PC-3 (cell line): ENCODE measurements at regions not wholly inside any gene's neighbourhood (a gene's known extent, or its start where the extent isn't known, plus 50 kb on each side); places are given as distances from the start of the nearest gene placed in this dataset.

Experiments
- ATAC-seq: fragments of 200-7000 bp; cut with Tn5 transposase; 2 replicates; pipeline ENCODE4 v1.9.1; 2020; ENCODE audit warnings: mild to moderate bottlenecking, moderate library complexity
- BruUV-seq: library from RNA; stranded (reverse); fragments of 400-500 nt; replicated peaks from 2 replicates; lab custom pipeline; 2021; lab: Mats Ljungman, UMichigan
- CTCF ChIA-PET: fragments of 300-600 bp; sonication (Branson Sonifier 250); formaldehyde crosslinking; loops from one replicate; lab custom pipeline; 2022; ENCODE audit warnings: antibody characterized with exemption; lab: Charles Lee
- POLR2A ChIA-PET: fragments of 300-600 bp; sonication (Branson Sonifier 250); formaldehyde crosslinking; loops from one replicate; lab custom pipeline; 2022; ENCODE audit warnings: antibody characterized with exemption; ENCODE audit not compliant: unreplicated experiment; lab: Charles Lee
- DNase-seq: peaks from one replicate; pipeline ENCODE4 v3.0.0-alpha.2; 2015
- H2AFZ ChIP-seq: fragments of 300-600 bp; sonication (generic); 2 replicates; pipeline ENCODE4 v1.6.0; 2016; ENCODE audit warnings: antibody characterized with exemption, low read length
- H3F3A ChIP-seq: fragments of 300-600 bp; sonication (generic); one replicate; pipeline ENCODE4 v1.6.0; 2017; ENCODE audit warnings: antibody characterized with exemption, low read length, control low read depth, mild to moderate bottlenecking; ENCODE audit not compliant: unreplicated experiment
- H3K27ac ChIP-seq: fragments of 300-600 bp; sonication (generic); 2 replicates; pipeline ENCODE4 v1.5.1; 2016; ENCODE audit warnings: mild to moderate bottlenecking, low read length
- H3K27me3 ChIP-seq: fragments of 300-600 bp; sonication (generic); 2 replicates; pipeline ENCODE4 v1.6.1; 2016; ENCODE audit warnings: low read length, mixed read lengths
- H3K36me3 ChIP-seq: fragments of 300-600 bp; sonication (generic); 2 replicates; pipeline ENCODE4 v1.6.1; 2016; ENCODE audit warnings: low read depth, mixed run types, low read length, mixed read lengths
- H3K4me1 ChIP-seq: fragments of 300-600 bp; sonication (generic); 2 replicates; pipeline ENCODE4 v1.5.1; 2016; ENCODE audit warnings: low read length; ENCODE audit not compliant: insufficient read depth
- H3K4me2 ChIP-seq: fragments of 300-600 bp; sonication (generic); 2 replicates; pipeline ENCODE4 v1.6.0; 2016; ENCODE audit warnings: low read length
- H3K4me3 ChIP-seq: fragments of 300-600 bp; sonication (generic); 2 replicates; pipeline ENCODE4 v1.5.1; 2016; ENCODE audit warnings: mild to moderate bottlenecking, low read length, mixed read lengths
- H3K79me2 ChIP-seq: fragments of 300-600 bp; sonication (generic); 2 replicates; pipeline ENCODE4 v1.6.1; 2017; ENCODE audit warnings: low read length, mixed read lengths
- H3K9ac ChIP-seq: fragments of 300-600 bp; sonication (generic); 2 replicates; pipeline ENCODE4 v1.6.0; 2016; ENCODE audit warnings: mild to moderate bottlenecking, low read length
- H3K9me2 ChIP-seq: fragments of 300-600 bp; sonication (generic); replicated peaks from 2 replicates; pipeline ENCODE4 v1.6.1; 2016; ENCODE audit warnings: mixed run types, low read length, mixed read lengths
- H3K9me3 ChIP-seq: fragments of 300-600 bp; sonication (generic); 2 replicates; pipeline ENCODE4 v1.6.1; 2016; ENCODE audit warnings: low read length, mixed read lengths
- H4K20me1 ChIP-seq: fragments of 300-600 bp; sonication (generic); 2 replicates; pipeline ENCODE4 v1.6.1; 2016; ENCODE audit warnings: low read length, mixed read lengths
- CTCF ChIP-seq: fragments of 300-600 bp; sonication (generic); conservative IDR thresholded peaks from 2 replicates; pipeline ENCODE4 v1.5.1; 2017; ENCODE audit warnings: antibody characterized with exemption, low read depth, mild to moderate bottlenecking, low read length
- EZH2 ChIP-seq: fragments of 300-600 bp; sonication (generic); IDR thresholded peaks from one replicate; pipeline ENCODE4 v1.6.1; 2017; ENCODE audit warnings: antibody characterized with exemption, mild to moderate bottlenecking, low read length; ENCODE audit not compliant: unreplicated experiment
- EZH2phosphoT487 ChIP-seq: fragments of 300-600 bp; sonication (generic); IDR thresholded peaks from 2 replicates; pipeline ENCODE4 v1.6.1; 2018; ENCODE audit warnings: mild to moderate bottlenecking, antibody characterized with exemption, low read length, borderline replicate concordance
- intact Hi-C: fragments of 100-400 bp; cut with micrococcal nuclease; formaldehyde crosslinking; loops from 2 replicates; pipeline ENCODE4 v1.9.0; 2023

- no peak for ATAC-seq
- no peak overlapping the region for H2AFZ ChIP-seq
- H3K79me2 ChIP-seq, result no peaks in the 10 kb centered on the region
- no peaks in the 10 kb centered on the region for H3K36me3 ChIP-seq
- no peaks in the 10 kb centered on the region for H3F3A ChIP-seq
- H3K9ac ChIP-seq, result no peak overlapping the region
- no peaks in the 10 kb centered on the region for H3K9me3 ChIP-seq
- no peaks in the 10 kb centered on the region for H3K9me2 ChIP-seq
- TF ChIP-seq CTCF (no peak), EZH2phosphoT487 (no peak), EZH2 (no peak)
- no peaks in the 10 kb centered on the region for H3K4me1 ChIP-seq
- DNase-seq, result no peak
- H3K27me3 ChIP-seq, result peaks cover 8% of the 10 kb centered on the region
- ChIA-PET POLR2A (no interaction called here), CTCF (no interaction called here)
- no peak overlapping the region for H3K4me2 ChIP-seq
- no peak overlapping the region for H3K27ac ChIP-seq
- no peak overlapping the region for H3K4me3 ChIP-seq
- no peaks in the 10 kb centered on the region for H4K20me1 ChIP-seq
- intact Hi-C loops, result no loop called here
- BruUV-seq, result no TSS peak
These were observed 88.2 kb upstream of the CXCL12 start for GRCh38 chr10:44473146-44473545.

DNA sequence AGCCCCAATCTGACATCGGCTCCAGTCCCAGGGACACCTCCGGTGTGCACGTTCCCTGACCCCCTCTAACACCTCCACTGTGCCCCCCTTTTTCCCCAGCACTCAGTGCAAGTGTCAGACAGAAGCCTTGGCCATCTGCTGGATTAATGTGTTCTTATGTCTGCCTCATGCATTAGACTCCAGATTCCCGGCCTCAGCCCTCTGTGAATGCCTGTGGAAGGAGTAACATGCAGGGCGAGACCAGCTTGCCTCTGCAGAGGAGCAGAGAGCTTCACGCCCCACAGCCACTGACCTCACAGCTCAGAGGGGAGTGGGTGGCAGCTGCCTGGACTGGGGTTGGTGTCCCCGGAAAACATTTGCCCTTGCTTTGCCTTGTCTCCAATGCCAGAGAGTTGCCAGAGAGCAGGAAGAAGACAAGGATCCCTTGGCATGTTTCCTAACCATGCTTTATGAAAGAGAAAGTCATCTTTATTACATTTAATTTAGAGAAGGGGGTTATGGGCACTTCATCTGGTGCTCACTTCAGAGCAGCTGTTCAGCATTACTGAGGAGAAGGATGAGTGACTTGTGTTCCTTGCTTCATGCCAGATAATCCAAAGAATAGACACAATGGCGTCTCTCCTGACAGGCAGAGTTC, 91.6 kb upstream of the CXCL12 start:
- Histone ChIP-seq H3K4me2 (no peak overlapping the region), H3K27ac (no peak overlapping the region), H3F3A (no peaks in the 10 kb centered on the region), H3K79me2 (no peaks in the 10 kb centered on the region), H3K27me3 (no peaks in the 10 kb centered on the region; the same call in 1 of the 2 replicates), H3K9me2 (no peaks in the 10 kb centered on the region), H3K9me3 (no peaks in the 10 kb centered on the region), H3K9ac (no peak overlapping the region), H3K4me1 (no peaks in the 10 kb centered on the region), H2AFZ (no peak overlapping the region), H3K4me3 (no peak overlapping the region), H4K20me1 (no peaks in the 10 kb centered on the region), H3K36me3 (no peaks in the 10 kb centered on the region)
- no peak for ATAC-seq
- ChIA-PET CTCF (no interaction called here), POLR2A (no interaction called here)
- no peak for TF ChIP-seq CTCF
- no peak for TF ChIP-seq EZH2phosphoT487
- no peak for TF ChIP-seq EZH2
- intact Hi-C loops, result no loop called here
- BruUV-seq, result no TSS peak
- DNase-seq, result no peak

- POLR2A ChIA-PET, result no interaction called here
- CTCF ChIA-PET, result interaction anchor here (0.5 kb wide), 1 partner anchor 1355 kb away, joined by 3 read pairs; no protein-coding TSS in a partner anchor
- no peak for ATAC-seq
These were observed 92.1 kb upstream of the CXCL12 start for GRCh38 chr10:44477046-44477425.

More at GRCh38 chr10:44477046-44477425, 92.1 kb upstream of the CXCL12 start:
- Histone ChIP-seq H2AFZ (no peak overlapping the region), H3F3A (no peaks in the 10 kb centered on the region), H3K27ac (no peak overlapping the region), H3K4me3 (no peak overlapping the region), H3K27me3 (no peaks in the 10 kb centered on the region; the same call in 1 of the 2 replicates), H3K4me1 (no peaks in the 10 kb centered on the region), H4K20me1 (no peaks in the 10 kb centered on the region), H3K9me3 (no peaks in the 10 kb centered on the region), H3K9me2 (no peaks in the 10 kb centered on the region), H3K36me3 (no peaks in the 10 kb centered on the region), H3K9ac (no peak overlapping the region), H3K79me2 (no peaks in the 10 kb centered on the region), H3K4me2 (no peak overlapping the region)
- no TSS peak for BruUV-seq
- intact Hi-C loops, result no loop called here
- no peak for DNase-seq
- TF ChIP-seq EZH2, result no peak
- no peak for TF ChIP-seq EZH2phosphoT487
- TF ChIP-seq CTCF, result no peak
